ENCODE measurements at regions not wholly inside any gene's neighbourhood (a gene's known extent, or its start where the extent isn't known, plus 50 kb on each side); places are given as distances from the start of the nearest gene placed in this dataset.
"Not testable (repeated sequence)": the region's sequence is repeated elsewhere in the genome, so short reads cannot be mapped to it uniquely, and the experiment has no call there.

DNA sequence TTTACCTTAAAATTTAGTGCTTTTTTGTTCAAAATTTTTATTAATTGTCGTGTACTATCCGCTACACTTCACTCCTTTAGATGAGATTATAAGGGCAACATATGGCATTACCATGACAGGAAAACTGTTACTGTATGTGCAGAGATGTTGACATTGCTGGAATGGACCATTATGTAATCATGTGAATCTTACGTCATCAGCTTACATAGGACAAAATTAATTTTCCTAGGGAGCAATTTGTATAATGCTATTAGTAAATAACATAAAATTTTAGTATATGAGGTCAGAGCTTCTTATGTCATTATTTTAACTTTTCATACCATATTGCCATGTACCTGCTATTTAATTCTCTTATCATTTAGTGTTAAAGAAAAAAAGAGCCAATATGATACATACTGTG, 110.4 kb upstream of the KLHL1 start:
- Mint-ChIP-seq H3K4me3 (no peak overlapping the region), H3K9me3 (peaks cover 16% of the 10 kb centered on the region), H3K27ac (no peak overlapping the region), H3K27me3 (no peaks in the 10 kb centered on the region), H3K36me3 (ENCODE audit: low read depth) (no peaks in the 10 kb centered on the region), H3K4me1 (ENCODE audit: low read depth) (no peaks in the 10 kb centered on the region)
- DNase-seq (no peak), ATAC-seq (no peak)
- intact Hi-C loops (cut with micrococcal nuclease), result no loop called here
- TF ChIP-seq, protein P1, sequence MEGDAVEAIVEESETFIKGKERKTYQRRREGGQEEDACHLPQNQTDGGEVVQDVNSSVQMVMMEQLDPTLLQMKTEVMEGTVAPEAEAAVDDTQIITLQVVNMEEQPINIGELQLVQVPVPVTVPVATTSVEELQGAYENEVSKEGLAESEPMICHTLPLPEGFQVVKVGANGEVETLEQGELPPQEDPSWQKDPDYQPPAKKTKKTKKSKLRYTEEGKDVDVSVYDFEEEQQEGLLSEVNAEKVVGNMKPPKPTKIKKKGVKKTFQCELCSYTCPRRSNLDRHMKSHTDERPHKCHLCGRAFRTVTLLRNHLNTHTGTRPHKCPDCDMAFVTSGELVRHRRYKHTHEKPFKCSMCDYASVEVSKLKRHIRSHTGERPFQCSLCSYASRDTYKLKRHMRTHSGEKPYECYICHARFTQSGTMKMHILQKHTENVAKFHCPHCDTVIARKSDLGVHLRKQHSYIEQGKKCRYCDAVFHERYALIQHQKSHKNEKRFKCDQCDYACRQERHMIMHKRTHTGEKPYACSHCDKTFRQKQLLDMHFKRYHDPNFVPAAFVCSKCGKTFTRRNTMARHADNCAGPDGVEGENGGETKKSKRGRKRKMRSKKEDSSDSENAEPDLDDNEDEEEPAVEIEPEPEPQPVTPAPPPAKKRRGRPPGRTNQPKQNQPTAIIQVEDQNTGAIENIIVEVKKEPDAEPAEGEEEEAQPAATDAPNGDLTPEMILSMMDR (IDR thresholded peaks at IDR 0.05), result no peak
- POLR2A ChIA-PET, result no interaction called here
- CTCF ChIA-PET, result no interaction called here

DNA sequence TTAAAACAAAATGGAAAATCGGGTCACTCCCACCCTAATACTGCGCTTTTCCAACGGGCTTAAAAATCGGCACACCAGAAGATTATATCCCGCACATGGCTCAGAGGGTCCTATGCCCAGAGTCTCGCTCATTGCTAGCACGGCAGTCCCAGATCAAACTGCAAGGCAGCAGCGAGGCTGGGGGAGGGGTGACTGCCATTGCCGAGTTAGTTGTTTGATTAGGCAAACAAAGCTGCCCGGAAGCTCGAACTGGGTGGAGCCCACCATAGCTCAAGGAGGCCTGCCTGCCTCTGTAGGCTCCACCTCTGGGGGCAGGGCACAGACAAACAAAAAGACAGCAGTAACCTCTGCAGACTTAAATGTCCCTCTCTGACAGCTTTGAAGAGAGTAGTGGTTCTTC, 100.7 kb upstream of the KLHL1 start:
- ATAC-seq; H3K27me3 Mint-ChIP-seq; POLR2A ChIA-PET; H3K9me3 Mint-ChIP-seq; H3K4me3 Mint-ChIP-seq; H3K4me1 Mint-ChIP-seq (ENCODE audit: low read depth); CTCF ChIA-PET; H3K27ac Mint-ChIP-seq; DNase-seq; intact Hi-C loops (cut with micrococcal nuclease); H3K36me3 Mint-ChIP-seq (ENCODE audit: low read depth): not testable (repeated sequence)

DNA sequence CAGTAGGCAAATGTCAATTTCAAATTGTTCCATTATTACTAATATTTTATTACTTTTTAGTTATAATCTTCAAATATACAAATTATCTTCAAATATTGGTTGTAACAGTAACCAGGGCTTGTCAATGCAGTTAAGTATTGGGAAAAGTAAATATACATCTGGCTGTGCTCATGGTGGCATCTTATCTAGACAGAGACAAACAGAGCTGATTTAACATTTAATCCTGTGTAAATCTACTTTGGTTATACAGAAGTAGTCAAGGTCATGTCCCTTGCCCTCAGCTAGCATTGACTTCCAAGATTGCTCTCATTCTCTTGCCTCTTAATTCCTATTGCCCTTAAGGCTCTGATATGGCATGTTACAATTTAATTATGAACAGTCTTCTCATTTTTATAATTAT, 98.4 kb upstream of the KLHL1 start:
- Mint-ChIP-seq H3K27ac (no peak overlapping the region), H3K4me1 (ENCODE audit: low read depth) (no peaks in the 10 kb centered on the region), H3K4me3 (no peak overlapping the region), H3K36me3 (ENCODE audit: low read depth) (no peaks in the 10 kb centered on the region), H3K9me3 (peaks cover 5% of the 10 kb centered on the region), H3K27me3 (no peaks in the 10 kb centered on the region)
- POLR2A ChIA-PET, result no interaction called here
- TF ChIP-seq, protein P1 (IDR thresholded peaks at IDR 0.05), result no peak
- DNase-seq, result no peak
- intact Hi-C loops (cut with micrococcal nuclease), result no loop called here
- CTCF ChIA-PET, result no interaction called here
- ATAC-seq, result no peak

DNA sequence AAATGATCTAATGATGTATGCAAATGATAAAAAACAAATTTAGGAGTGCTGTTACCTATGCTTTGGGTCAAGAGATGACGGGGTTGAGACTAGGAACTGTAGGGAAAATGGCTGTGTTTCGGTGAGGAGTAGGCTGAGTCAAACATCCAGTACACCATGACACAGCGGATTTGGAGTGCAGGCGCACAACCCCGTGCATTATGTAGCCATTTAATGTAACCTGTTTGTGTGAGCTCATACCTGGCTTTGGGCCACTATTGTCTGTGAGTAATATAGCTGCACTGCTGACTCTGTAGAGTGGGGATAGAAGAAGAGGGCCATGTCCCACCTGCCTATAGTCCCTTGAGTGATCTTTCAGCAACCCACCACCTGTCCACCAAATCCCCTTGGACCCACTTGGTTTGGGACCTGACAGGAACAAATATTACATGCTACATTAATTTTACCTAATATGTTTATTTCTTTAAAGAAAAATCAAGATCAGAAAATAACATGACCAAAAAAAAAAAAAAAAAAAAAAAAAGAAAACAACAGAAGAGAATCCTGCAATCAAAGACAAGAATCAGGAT, 95.5 kb upstream of the KLHL1 start:
- Mint-ChIP-seq H3K27me3 (no peaks in the 10 kb centered on the region), H3K4me1 (ENCODE audit: low read depth) (no peaks in the 10 kb centered on the region), H3K36me3 (ENCODE audit: low read depth) (no peaks in the 10 kb centered on the region), H3K27ac (no peak overlapping the region), H3K4me3 (no peak overlapping the region), H3K9me3 (peaks cover 3% of the 10 kb centered on the region)
- POLR2A ChIA-PET, result no interaction called here
- TF ChIP-seq, protein P1 (IDR thresholded peaks at IDR 0.05), result no peak
- no peak for ATAC-seq
- CTCF ChIA-PET, result no interaction called here
- peak; percentile 5 for DNase-seq
- intact Hi-C loops (cut with micrococcal nuclease), result no loop called here

DNA sequence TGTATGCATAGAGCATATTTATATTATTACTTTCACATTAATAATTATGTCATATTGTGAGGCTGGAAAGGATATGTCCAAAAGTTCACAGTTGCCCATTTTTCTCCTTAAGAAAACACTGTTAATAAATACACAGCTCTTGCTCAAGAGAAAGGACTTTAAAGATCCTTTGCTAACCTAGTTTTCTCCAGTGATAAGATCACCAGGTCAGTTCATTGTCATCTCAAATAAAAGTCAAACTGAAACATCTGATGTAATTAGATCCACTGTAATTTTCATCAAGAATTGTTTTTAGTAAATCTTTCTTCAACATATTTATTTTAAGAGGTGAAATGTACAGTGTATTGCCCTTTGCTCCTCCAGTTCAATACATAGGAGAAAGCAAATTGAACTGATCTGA, 82.8 kb upstream of the KLHL1 start:
- Mint-ChIP-seq H3K4me1 (ENCODE audit: low read depth) (no peaks in the 10 kb centered on the region), H3K27ac (no peak overlapping the region), H3K27me3 (no peaks in the 10 kb centered on the region), H3K9me3 (peaks cover 15% of the 10 kb centered on the region), H3K4me3 (no peak overlapping the region), H3K36me3 (ENCODE audit: low read depth) (no peaks in the 10 kb centered on the region)
- no peak for ATAC-seq
- intact Hi-C loops (cut with micrococcal nuclease), result no loop called here
- TF ChIP-seq, protein P1 (IDR thresholded peaks at IDR 0.05), result no peak
- ChIA-PET CTCF (no interaction called here), POLR2A (no interaction called here)
- no peak for DNase-seq

DNA sequence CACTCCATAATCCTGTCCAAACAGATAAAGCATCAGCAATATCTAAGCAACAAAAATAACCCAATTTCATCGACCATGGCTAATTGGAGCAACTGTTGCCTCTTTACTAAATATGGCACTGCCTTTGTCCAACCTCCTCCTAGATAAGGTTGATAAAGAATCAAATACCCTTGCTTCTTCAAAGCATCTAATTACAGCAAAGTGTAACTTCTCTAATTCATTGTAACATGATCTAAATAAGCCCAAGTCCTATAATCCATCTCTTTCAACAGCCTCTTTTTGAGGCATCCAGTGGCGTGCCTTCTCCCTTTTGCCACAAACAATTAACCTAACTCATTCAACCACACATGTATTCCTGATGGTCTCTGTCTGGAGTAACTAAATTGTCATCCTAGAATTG, 81.7 kb upstream of the KLHL1 start:
- ATAC-seq, result no peak
- intact Hi-C loops (cut with micrococcal nuclease), result no loop called here
- ChIA-PET POLR2A (no interaction called here), CTCF (no interaction called here)
- no peak overlapping the region for H3K27ac Mint-ChIP-seq
- H3K27me3 Mint-ChIP-seq, result no peaks in the 10 kb centered on the region
- H3K9me3 Mint-ChIP-seq, result peaks cover 15% of the 10 kb centered on the region
- no peak overlapping the region for H3K4me3 Mint-ChIP-seq
- H3K4me1 Mint-ChIP-seq (ENCODE audit: low read depth), result no peaks in the 10 kb centered on the region
- TF ChIP-seq, protein P1 (IDR thresholded peaks at IDR 0.05), result no peak
- DNase-seq, result no peak
- no peaks in the 10 kb centered on the region for H3K36me3 Mint-ChIP-seq (ENCODE audit: low read depth)

Data from activated CD8-positive, alpha-beta T cell treated with anti-CD3 and anti-CD28 coated beads for 36 hours (primary cell).